Endodermal cell (in vitro differentiated cells): ENCODE measurements at regions not wholly inside any gene's neighbourhood (a gene's known extent, or its start where the extent isn't known, plus 50 kb on each side); places are given as distances from the start of the nearest gene placed in this dataset.

ENCODE experiments used
- DNase-seq: peaks from one replicate; pipeline ENCODE4 v3.0.0-alpha.2; 2017
- H3K27ac ChIP-seq: 2 replicates; pipeline ENCODE4 v1.5.1; 2013; ENCODE audit warnings: mild to moderate bottlenecking, low read depth, low read length, moderate library complexity
- H3K27me3 ChIP-seq: 2 replicates; pipeline ENCODE4 v1.6.1; 2013; ENCODE audit warnings: mild to moderate bottlenecking, low read length, moderate library complexity; ENCODE audit not compliant: insufficient read depth, control insufficient read depth, poor library complexity, severe bottlenecking
- H3K36me3 ChIP-seq: 2 replicates; pipeline ENCODE4 v1.7.0; 2013; ENCODE audit warnings: mild to moderate bottlenecking, low read length, moderate library complexity; ENCODE audit not compliant: control insufficient read depth, insufficient read depth
- H3K4me1 ChIP-seq: one replicate; pipeline ENCODE4 v1.7.0; 2013; ENCODE audit warnings: low read length; ENCODE audit not compliant: control insufficient read depth, insufficient read depth
- H3K4me3 ChIP-seq: 2 replicates; pipeline ENCODE4 v1.5.1; 2013; ENCODE audit warnings: mild to moderate bottlenecking, low read length, moderate library complexity
- H3K9ac ChIP-seq: 2 replicates; pipeline ENCODE4 v1.6.1; 2013; ENCODE audit warnings: mild to moderate bottlenecking, low read length, moderate library complexity; ENCODE audit not compliant: poor library complexity, severe bottlenecking; ENCODE audit errors: extremely low read depth
- H3K9me3 ChIP-seq: 2 replicates; pipeline ENCODE4 v1.6.1; 2013; ENCODE audit warnings: mild to moderate bottlenecking, low read length, moderate library complexity; ENCODE audit not compliant: control insufficient read depth
- H3K27ac Mint-ChIP-seq: 2 replicates; pipeline ENCODE4 v1.8.0; 2020; ENCODE audit warnings: mixed read lengths
- H3K27me3 Mint-ChIP-seq: 2 replicates; pipeline ENCODE4 v1.8.0; 2021; ENCODE audit warnings: mild to moderate bottlenecking, mixed read lengths; ENCODE audit not compliant: insufficient read depth
- H3K36me3 Mint-ChIP-seq: 2 replicates; pipeline ENCODE4 v1.8.0; 2020; ENCODE audit warnings: low read depth, mixed read lengths
- H3K4me1 Mint-ChIP-seq: 2 replicates; pipeline ENCODE4 v1.8.0; 2020; ENCODE audit warnings: mixed read lengths
- H3K4me3 Mint-ChIP-seq: 2 replicates; pipeline ENCODE4 v1.8.0; 2020; ENCODE audit warnings: mild to moderate bottlenecking, moderate library complexity, mixed read lengths
- H3K9me3 Mint-ChIP-seq: 2 replicates; pipeline ENCODE4 v1.8.0; 2020; ENCODE audit warnings: mild to moderate bottlenecking, mixed read lengths
- CTCF ChIP-seq: fragments of 200-600 bp; sonication (generic); conservative IDR thresholded peaks from 2 replicates; pipeline ENCODE4 v1.5.0; 2021; ENCODE audit warnings: antibody characterized with exemption, mild to moderate bottlenecking
- WGBS, 2 experiments: methylation state at CpG; one replicate each; pipeline versions ENCODE4 v1.1.5 to v1.1.7; 2013; ENCODE audit warnings: missing lambda C conversion rate in 2 of 2, mixed read lengths in 1 of 2; ENCODE audit not compliant: insufficient coverage in 1 of 2, insufficient read length in 1 of 2; 5-methylcytosine and 5-hydroxymethylcytosine counted together

- no peaks in the 10 kb centered on the region for H3K27me3 Mint-ChIP-seq
- Histone ChIP-seq H3K4me1 (no peaks in the 10 kb centered on the region), H3K27ac (no peak overlapping the region), H3K9ac (no peak overlapping the region), H3K9me3 (no peaks in the 10 kb centered on the region), H3K36me3 (no peaks in the 10 kb centered on the region), H3K27me3 (no peaks in the 10 kb centered on the region), H3K4me3 (no peak overlapping the region)
- no peak overlapping the region for H3K4me3 Mint-ChIP-seq
- no peak for DNase-seq
- H3K4me1 Mint-ChIP-seq = peaks cover 4% of the 10 kb centered on the region
- no peaks in the 10 kb centered on the region for H3K36me3 Mint-ChIP-seq
- TF ChIP-seq CTCF = no peak
- no peaks in the 10 kb centered on the region for H3K9me3 Mint-ChIP-seq
- WGBS, 2 experiments = 79 to 100% methylated on average over 2 to 4 of the region's 4 CpGs
- no peak overlapping the region for H3K27ac Mint-ChIP-seq
These were observed 114.9 kb upstream of the ZFP64 start for GRCh38 chr20:52306477-52306876.

GRCh38 chr20:52305858-52306257 lies 114.3 kb upstream of the ZFP64 start:
- Mint-ChIP-seq H3K36me3 (no peaks in the 10 kb centered on the region), H3K27ac (no peak overlapping the region), H3K4me1 (peaks cover 4% of the 10 kb centered on the region), H3K27me3 (no peaks in the 10 kb centered on the region), H3K9me3 (no peaks in the 10 kb centered on the region), H3K4me3 (no peak overlapping the region)
- WGBS, 2 experiments = 89 to 100% methylated on average over 4 to 7 of the region's 7 CpGs
- no peak overlapping the region for H3K9ac ChIP-seq
- no peak for TF ChIP-seq CTCF
- no peak overlapping the region for H3K4me3 ChIP-seq
- no peaks in the 10 kb centered on the region for H3K4me1 ChIP-seq
- H3K27me3 ChIP-seq = no peaks in the 10 kb centered on the region
- H3K27ac ChIP-seq = no peak overlapping the region
- no peaks in the 10 kb centered on the region for H3K36me3 ChIP-seq
- no peaks in the 10 kb centered on the region for H3K9me3 ChIP-seq
- DNase-seq = no peak

- no peaks in the 10 kb centered on the region for H3K36me3 Mint-ChIP-seq
- Histone ChIP-seq H3K36me3 (no peaks in the 10 kb centered on the region), H3K9ac (no peak overlapping the region), H3K27me3 (no peaks in the 10 kb centered on the region), H3K9me3 (no peaks in the 10 kb centered on the region), H3K4me3 (no peak overlapping the region), H3K27ac (no peak overlapping the region), H3K4me1 (no peaks in the 10 kb centered on the region)
- H3K27me3 Mint-ChIP-seq = no peaks in the 10 kb centered on the region
- TF ChIP-seq CTCF = no peak
- 92 to 95% methylated on average over 1 to 3 of the region's 3 CpGs for WGBS, 2 experiments
- DNase-seq = no peak
- H3K9me3 Mint-ChIP-seq = no peaks in the 10 kb centered on the region
- H3K4me1 Mint-ChIP-seq = peaks cover 4% of the 10 kb centered on the region
- no peak overlapping the region for H3K27ac Mint-ChIP-seq
- H3K4me3 Mint-ChIP-seq = no peak overlapping the region
These were observed 113.6 kb upstream of the ZFP64 start for GRCh38 chr20:52305024-52305645.
